ENCODE measurements at regions not wholly inside any gene's neighbourhood (a gene's known extent, or its start where the extent isn't known, plus 50 kb on each side); places are given as distances from the start of the nearest gene placed in this dataset.

DNA sequence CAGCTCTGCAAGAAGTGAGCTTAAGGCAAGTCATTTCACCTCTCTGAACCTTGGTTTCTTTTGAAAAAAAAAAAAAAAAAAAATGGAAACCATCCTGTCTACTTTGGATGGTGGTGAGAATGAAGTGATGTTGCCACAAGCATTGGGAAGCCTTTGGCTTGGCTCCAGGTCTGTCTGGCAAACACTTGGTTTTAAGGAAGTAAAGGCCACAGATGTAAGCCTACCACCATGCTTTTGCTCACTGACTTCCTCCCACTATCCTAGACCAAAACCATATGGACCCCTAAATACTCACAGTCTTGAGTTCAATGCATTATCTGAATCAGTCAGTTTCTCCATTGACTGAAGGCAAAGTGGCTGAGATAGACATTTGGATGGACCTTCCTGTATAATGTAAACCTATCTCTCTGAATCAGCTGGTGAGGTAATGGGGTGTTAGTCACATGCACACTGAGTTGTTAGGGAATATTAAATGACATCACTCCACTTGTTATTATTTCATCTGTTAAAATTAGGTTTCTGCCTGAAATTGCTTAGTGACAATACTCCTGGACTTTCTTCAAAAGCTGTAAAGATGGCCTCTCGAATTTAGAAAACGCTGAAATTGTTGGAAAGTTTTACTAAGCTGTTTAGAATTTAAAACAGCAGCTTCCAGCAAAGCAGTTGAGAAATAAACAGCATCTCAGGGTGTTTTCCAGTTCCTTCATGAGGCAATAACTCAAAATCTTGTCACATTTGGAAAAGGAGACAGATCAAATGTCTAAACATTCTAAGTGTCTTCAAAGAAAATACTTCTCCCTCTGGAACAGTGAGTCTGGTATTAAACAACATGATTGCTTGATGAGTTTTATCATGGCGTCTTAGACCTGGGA, 833.5 kb downstream of the DHX35 start:
- FAIRE-seq = no peak

GRCh38 chr20:39792334-39792733, 830.2 kb downstream of the DHX35 start:
- no peak for FAIRE-seq

- FAIRE-seq = no peak
Observed at GRCh38 chr20:39789411-39789810, 827.3 kb downstream of the DHX35 start.

DNA sequence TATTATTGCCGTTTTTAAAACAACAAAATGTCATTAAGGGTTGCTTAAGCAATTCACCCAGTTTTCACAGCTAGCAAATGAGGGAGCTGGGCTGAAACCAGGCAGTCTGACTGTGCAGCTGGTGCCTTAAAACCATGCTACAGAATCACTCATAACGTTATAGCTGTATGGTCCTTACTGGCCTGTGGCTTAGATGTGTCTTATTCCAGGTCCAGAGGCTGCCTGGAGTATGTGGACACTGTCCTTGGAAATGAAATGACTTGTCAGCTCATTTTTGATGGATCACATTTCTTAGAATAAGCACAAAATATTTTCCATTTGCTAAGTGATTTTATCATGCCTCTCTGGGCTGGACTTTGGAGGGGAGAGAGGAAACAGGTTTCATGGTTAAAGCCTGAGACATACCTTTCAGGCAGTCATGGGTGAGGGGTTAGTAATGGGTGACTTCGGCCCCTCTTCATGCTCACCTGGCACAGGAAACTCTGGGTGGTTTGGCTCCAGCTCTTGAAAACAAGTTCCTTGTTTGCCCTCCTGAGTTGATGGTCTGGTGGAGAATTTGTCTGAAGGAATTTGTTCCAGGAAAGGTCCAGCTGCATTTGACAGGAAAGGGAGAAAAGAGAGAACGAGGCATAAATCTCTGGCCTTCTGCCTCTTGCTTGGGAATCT, 823.2 kb downstream of the DHX35 start:
- FAIRE-seq = no peak

- FAIRE-seq = no peak
Observed at GRCh38 chr20:39784693-39785092, 822.5 kb downstream of the DHX35 start.

GRCh38 chr20:39778847-39779604, 816.9 kb downstream of the DHX35 start:
- FAIRE-seq = no peak

DNA sequence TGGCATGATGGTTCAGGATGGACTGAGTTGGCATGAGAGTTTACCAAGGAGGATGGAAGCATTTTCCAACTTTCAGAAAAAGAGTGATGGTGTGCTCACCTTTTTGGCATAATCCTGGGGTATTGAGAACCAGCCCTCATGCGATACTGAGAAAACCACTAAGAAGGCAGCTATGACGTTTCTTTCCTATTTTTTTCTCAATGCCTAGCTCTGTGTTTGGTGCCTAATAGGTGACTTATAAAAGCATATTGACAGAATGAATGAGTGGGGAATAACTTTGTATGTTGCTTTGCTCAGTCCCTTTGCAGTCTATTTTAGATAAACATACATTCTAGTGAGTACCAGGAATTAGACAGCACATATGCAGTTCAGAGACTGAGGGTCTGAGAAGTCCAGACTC, 816.3 kb downstream of the DHX35 start:
- no peak for FAIRE-seq

DNA sequence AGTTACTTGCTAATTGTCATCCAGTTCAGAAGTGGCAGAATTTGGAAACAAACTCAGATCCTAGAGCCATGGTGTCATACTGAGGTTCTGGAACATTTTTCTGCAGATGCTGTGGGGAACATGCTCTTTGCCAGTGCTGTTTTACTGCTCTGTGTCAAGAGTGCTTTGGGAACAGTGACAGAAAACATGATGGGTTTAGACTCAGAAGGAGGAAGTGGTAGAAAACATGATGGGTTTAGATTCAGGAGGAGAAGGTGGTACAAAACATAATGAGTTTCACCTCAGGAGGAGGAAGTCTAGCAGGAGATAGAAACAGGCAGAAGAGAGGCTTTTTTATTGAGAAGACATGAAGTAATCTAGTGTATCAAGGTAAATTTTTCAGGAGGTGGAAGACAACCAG, 815.5 kb downstream of the DHX35 start:
- no peak for FAIRE-seq

DNA sequence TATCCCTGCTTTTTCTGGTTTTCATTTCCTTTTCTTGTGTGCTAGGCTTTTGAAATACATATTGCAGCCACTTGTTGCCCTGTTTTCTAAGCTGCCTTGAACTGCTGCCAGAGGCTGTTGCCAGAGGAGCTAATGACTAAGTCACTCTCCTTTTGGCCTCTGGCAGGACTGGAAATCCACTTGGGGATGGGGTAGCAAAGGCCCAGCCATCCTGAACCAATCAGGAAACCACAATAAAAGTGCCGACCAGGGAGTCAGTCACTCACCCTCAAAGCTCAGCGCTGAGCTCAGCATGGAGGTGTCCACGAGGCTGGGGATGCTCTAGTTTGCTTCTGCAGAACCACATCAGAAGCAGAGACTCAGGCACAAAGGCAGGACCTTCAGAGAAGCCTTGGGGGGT, 813.0 kb downstream of the DHX35 start:
- no peak for FAIRE-seq

DNA sequence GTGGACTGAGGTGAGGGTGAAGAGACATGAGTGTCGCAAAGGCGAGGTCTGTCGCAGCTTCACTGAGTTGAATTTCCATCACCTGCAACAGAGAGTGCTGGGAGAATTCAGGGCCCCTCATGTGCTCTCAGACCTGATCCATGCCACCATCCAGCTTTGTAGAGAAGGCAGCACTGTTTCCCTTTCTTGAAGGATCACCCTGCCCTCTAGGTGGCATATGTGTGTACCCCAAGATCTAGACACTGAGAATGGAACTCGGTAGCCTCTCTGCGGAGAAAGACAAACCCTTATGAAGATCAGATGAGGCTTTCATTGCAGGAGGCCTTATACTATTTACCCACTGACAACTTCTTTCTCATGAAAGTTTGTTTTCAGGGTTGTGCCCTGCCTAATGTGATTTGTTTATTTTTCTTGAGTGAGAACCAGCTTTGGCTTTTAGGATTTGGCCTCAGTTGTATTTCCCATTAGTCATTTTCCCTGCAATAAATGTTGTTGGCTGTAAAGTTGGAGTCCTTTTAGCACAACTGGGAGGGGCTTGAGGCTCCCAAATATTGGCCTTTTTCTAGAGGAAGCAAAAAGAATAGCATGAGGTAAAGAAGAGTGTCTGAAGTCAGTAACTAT, 811.3 kb downstream of the DHX35 start:
- no peak for FAIRE-seq

GRCh38 chr20:39767352-39767751, 805.2 kb downstream of the DHX35 start:
- no peak for FAIRE-seq

DNA sequence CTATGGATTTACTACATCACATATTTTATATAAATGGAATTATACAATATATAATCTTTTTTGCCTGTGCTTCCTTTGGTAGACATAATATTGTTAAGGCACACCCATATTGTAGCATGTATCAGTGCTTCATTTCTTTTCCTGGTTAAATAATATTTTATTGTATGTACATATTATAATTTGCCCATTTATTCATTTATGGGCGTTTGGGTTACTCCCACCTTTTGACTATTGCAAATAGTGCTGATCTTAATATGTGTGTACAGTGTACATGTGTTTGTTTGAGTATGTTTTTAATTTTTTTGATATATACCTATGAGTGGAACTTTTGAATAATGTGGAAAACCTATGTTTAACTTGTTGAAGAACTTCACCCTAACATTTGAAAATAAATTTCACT, 804.2 kb downstream of the DHX35 start:
- no peak for FAIRE-seq

DNA sequence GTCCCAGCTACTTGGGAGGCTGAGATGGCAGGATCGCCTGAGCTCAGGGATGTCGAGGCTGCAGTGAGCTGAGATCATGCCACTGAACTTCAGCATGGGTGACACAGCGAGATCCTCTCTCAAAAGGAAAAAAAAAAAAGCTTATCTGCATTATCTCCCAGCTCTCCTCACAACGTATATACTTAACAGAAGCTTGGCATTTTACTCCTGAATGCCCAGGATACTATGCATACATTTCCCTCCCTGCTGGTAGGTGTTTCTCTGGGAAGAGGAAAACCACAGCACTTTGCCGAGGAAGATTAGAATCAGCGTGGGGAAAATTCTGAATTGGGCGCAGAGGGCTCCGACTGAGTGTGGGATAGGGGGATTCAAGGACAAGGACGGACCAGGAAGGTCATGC, 800.6 kb downstream of the DHX35 start:
- no peak for FAIRE-seq

- FAIRE-seq = no peak
Observed at GRCh38 chr20:39758876-39759275, 796.7 kb downstream of the DHX35 start.

DNA sequence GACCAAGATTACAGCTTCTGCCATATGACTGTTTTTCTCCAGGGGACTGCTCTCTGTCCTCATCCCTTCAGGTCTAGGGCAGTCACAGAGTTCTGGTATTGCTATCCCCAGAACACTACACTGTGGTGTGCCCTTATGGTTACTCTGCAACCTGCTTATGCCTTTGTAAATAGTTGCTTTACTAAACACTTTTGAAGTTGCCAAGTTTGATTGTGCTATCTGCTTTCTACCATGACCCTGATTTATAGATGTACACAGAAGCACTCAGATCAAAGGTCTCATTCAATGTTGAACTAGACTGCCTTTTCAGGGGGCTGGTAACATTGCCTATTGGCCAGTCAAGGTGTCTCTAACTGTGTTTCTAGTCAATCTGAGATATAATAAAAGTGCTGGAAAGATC, 794.7 kb downstream of the DHX35 start:
- FAIRE-seq = no peak

GRCh38 chr20:39756369-39756768, 794.2 kb downstream of the DHX35 start:
- no peak for FAIRE-seq

DNA sequence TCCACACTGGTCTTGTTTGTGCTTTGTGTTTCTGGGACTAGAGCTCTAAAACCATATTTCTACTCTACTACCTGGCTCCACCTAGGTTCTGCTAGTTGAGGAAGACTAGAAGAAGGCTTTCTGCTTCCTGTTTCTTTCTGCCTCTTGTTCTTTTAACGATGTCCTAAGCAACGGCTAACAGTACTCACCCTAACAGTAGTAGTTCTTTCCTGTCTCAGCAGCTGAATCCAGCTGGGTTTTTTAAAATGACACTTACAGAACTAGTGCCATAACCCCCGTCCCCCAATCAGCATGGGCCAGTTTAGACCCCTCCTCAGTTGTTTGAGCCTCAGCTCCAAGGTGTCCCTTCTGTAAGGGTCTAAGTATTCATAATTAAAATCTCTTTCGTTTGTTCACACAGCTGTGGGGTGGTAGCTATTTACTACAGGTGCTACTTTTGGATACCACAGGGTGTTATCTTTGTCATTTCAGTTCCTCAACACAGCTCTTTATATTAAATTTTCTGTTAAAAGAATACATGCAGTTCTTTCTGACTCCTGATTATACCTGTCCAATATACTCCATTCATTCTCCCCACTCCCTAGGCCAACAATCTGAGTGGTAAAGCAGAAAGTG, 790.2 kb downstream of the DHX35 start:
- FAIRE-seq = no peak

DNA sequence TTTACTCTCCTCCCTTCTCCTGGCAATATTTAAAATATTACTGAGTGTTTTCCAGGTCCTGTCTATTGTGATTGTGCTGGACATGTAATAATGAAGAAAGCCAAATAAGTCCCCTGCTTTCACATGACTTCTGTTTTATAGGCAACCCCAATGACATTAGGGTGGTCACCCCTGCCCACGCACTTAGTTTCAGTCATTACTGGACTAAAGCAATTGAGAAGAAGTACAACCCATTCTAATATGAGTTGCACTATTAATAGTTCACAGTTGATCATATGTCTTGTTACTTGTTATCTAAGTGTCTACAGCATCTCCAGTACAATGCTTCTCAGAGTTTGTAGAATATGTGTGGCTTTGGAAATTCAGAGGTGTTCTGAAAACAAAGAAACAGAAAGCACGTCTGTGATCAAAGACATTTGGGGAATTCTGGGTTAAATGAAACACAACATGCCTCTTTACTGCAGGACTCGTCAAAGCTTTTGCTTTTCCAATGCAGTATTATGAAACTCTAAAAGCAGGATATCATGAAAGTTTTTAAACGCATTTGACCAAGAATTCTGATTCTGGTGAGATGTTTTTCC, 789.5 kb downstream of the DHX35 start:
- no peak for FAIRE-seq

DNA sequence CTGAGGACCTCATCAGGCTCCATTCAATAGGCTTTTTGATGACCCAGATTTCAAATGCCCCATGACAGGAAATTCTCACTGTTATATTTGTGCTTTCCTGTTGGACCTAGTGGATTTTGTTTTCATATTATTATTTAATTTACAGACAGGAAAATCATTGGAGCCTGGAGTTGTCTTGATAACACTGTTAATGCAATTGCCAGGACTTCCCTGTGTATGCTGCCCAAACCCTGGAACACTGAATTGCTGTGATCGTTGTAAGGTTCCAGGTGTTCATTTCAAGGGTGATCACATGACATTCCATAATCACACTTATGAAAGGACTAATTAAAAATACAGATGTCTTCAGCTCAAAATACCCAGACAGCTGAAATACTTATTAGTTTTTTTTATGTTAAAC, 783.2 kb downstream of the DHX35 start:
- FAIRE-seq = no peak

GRCh38 chr20:39738651-39739050, 776.5 kb downstream of the DHX35 start:
- FAIRE-seq = no peak

DNA sequence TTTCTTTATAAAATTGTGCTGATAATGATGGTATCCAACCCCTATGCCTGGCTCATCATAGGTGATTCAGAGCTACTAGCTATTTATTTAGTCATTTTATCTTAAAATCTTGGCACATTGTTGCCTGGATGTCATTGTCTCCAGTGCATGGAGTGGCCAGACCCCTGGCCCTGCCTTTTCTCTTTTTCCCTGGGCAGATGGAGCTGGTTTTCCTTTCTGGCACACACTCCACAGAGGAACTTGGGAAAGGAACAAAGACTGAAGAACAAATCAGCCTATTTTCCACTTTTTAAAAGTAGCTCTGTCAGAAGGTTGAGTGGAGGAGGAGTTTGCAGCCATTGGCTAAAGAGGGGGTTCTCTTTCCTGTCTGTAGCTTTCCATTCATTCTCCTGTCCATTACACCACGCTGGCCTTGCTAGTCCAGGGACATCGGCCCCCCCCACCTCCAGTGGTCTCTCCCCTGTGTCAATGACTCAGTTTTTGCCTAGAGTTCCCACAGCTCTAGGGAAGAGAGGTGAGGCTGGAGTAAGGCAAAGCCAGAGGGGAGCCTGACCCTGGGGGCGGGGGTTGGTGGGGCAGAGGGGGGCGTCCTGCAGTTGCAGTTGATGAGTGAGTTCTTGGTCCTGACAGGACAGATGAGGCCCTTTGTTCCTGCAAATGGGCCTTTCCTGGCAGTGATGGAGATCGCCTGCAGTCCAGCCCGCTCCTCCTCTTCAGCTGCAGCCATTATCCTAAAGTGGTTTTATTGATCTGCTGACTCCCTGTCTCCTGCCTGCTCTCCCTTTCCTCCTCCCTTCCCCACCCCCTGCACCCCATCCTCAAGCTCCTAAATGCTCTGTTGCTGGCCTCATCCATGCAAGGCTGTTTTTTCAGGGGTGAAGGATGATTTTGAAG, 774.5 kb downstream of the DHX35 start:
- no peak for FAIRE-seq
